Psoas muscle (tissue), 7 donors: ENCODE measurements at regions not wholly inside any gene's neighbourhood (a gene's known extent, or its start where the extent isn't known, plus 50 kb on each side); places are given as distances from the start of the nearest gene placed in this dataset.
"Not testable (repeated sequence)": the region's sequence is repeated elsewhere in the genome, so short reads cannot be mapped to it uniquely, and the experiment has no call there.

Experiments
- ATAC-seq, 4 donors: fragments of 200-7000 bp; cut with Tn5 transposase; one replicate each; pipeline ENCODE4 v1.9.1; 2020; ENCODE audit warnings: moderate library complexity in 3 of 4, mild to moderate bottlenecking in 2 of 4
- DNase-seq, 2 donors: peaks; one replicate each; pipeline ENCODE4 v3.0.0-alpha.2; 2020
- H3K27ac ChIP-seq: fragments of 200-600 bp; one replicate; pipeline ENCODE4 v1.8.0; 2022
- H3K27me3 ChIP-seq, 3 donors: fragments of 200-600 bp in 1 of 3; one replicate each; pipeline versions ENCODE4 v1.6.1 to v1.8.0; 2013 to 2022; ENCODE audit warnings: low read length in 2 of 3, mild to moderate bottlenecking in 2 of 3, moderate library complexity in 1 of 3; ENCODE audit not compliant: insufficient read depth in 3 of 3
- H3K36me3 ChIP-seq, 2 donors: fragments of 200-600 bp in 1 of 2; one replicate each; pipeline versions ENCODE4 v1.6.1 to v1.8.0; 2013 to 2022; ENCODE audit warnings: low read depth in 1 of 2, mild to moderate bottlenecking in 1 of 2, moderate library complexity in 1 of 2; ENCODE audit not compliant: insufficient read depth in 1 of 2
- H3K4me1 ChIP-seq: fragments of 200-600 bp; one replicate; pipeline ENCODE4 v1.8.0; 2022
- H3K4me3 ChIP-seq: fragments of 200-600 bp; one replicate; pipeline ENCODE4 v1.8.0; 2022; ENCODE audit warnings: mild to moderate bottlenecking
- H3K9me3 ChIP-seq: fragments of 200-600 bp; one replicate; pipeline ENCODE4 v1.8.0; 2022
- CTCF ChIP-seq: fragments of 200-600 bp; IDR thresholded peaks from one replicate; pipeline ENCODE4 v1.8.0; 2022; ENCODE audit warnings: antibody characterized with exemption
- WGBS, 3 donors: extraction: QIAGEN DNeasy Blood & Tissue Kit; methylation state at CpG; one replicate each; pipeline versions ENCODE4 v1.1.6 to v1.1.7; 2013; 5-methylcytosine and 5-hydroxymethylcytosine counted together
- intact Hi-C, 2 donors: fragments of 100-400 bp; cut with DNase I; formaldehyde crosslinking; loops; one replicate each; pipeline versions ENCODE4 v1.11.0 to v1.14.2; 2022
- donor health status: healthy with polysubstance abuse.
- donor health status: DM: no; HTN: no; CAD: no; lungs with moderate emphysema.
- donor health status: Bipolar disorder and iron deficiency.
- donor health status: healthy.
- donor health status: DM: yes; HTN: yes; CAD: no.
- donor health status: DM: no; HTN: no; CAD: no.
- donor health status: DM: yes; HTN: yes; CAD: no.

- no peaks in the 10 kb centered on the region for H3K27me3 ChIP-seq
- no peak for TF ChIP-seq CTCF
- peak overlapping the region; percentile 31 for H3K27ac ChIP-seq
- no peaks in the 10 kb centered on the region for H3K36me3 ChIP-seq
- H3K4me3 ChIP-seq = no peak overlapping the region
- peaks cover 26% of the 10 kb centered on the region for H3K4me1 ChIP-seq
- intact Hi-C loops = loop anchor here in 1 of 2 donors (5.0 kb wide), 1 partner anchor 45 kb away; no protein-coding TSS in a partner anchor
- ATAC-seq (peak; percentile 33 to 71 (median 59)), DNase-seq (peak in 1 of 2 donors; percentile 64)
- no peaks in the 10 kb centered on the region for H3K9me3 ChIP-seq
- 55 to 69% (median 61%) methylated on average over 14 of the region's 14 CpGs for WGBS, 3 donors
These were observed 186.4 kb downstream of the FAM43A start for GRCh38 chr3:194871864-194872668.

GRCh38 chr3:194872669-194872977 lies 186.9 kb downstream of the FAM43A start:
- no peak for DNase-seq
- ATAC-seq = no peak
- H3K27me3 ChIP-seq = no peaks in the 10 kb centered on the region
- TF ChIP-seq CTCF = no peak
- H3K27ac ChIP-seq = no peak overlapping the region
- no peak overlapping the region for H3K4me3 ChIP-seq
- intact Hi-C loops = loop anchor here in 1 of 2 donors (5.0 kb wide), 1 partner anchor 45 kb away; no protein-coding TSS in a partner anchor
- H3K4me1 ChIP-seq = peaks cover 30% of the 10 kb centered on the region
- 13 to 31% (median 23%) methylated on average over 2 of the region's 2 CpGs for WGBS, 3 donors
- H3K9me3 ChIP-seq = no peaks in the 10 kb centered on the region
- H3K36me3 ChIP-seq = no peaks in the 10 kb centered on the region

- 92 to 95% (median 95%) methylated on average over 10 of the region's 10 CpGs for WGBS, 3 donors
- not testable (repeated sequence) for H3K36me3 ChIP-seq, ATAC-seq, H3K4me3 ChIP-seq, H3K9me3 ChIP-seq, DNase-seq, H3K27me3 ChIP-seq, H3K27ac ChIP-seq
- intact Hi-C loops = loop anchor here in 1 of 2 donors (5.0 kb wide), 1 partner anchor 46 kb away; no protein-coding TSS in a partner anchor
- peaks cover 30% of the 10 kb centered on the region for H3K4me1 ChIP-seq
These were observed 187.8 kb downstream of the FAM43A start for GRCh38 chr3:194873474-194873873.

- WGBS, 3 donors = 80 to 89% (median 88%) methylated on average over 5 of the region's 5 CpGs
- no peaks in the 10 kb centered on the region for H3K36me3 ChIP-seq
- no peak for TF ChIP-seq CTCF
- no peaks in the 10 kb centered on the region for H3K9me3 ChIP-seq
- no peak for ATAC-seq
- no peak overlapping the region for H3K27ac ChIP-seq
- no peaks in the 10 kb centered on the region for H3K27me3 ChIP-seq
- DNase-seq = no peak
- intact Hi-C loops = loop anchor here in 1 of 2 donors (5.0 kb wide), 1 partner anchor 47 kb away; no protein-coding TSS in a partner anchor
- H3K4me1 ChIP-seq = peaks cover 30% of the 10 kb centered on the region
- H3K4me3 ChIP-seq = no peak overlapping the region
These were observed 188.5 kb downstream of the FAM43A start for GRCh38 chr3:194874206-194874605.

- intact Hi-C loops = loop anchor here in 1 of 2 donors (5.0 kb wide), 1 partner anchor 47 kb away; no protein-coding TSS in a partner anchor
- Histone ChIP-seq H3K9me3 (no peaks in the 10 kb centered on the region), H3K27me3 (no peaks in the 10 kb centered on the region), H3K4me1 (peaks cover 30% of the 10 kb centered on the region), H3K36me3 (no peaks in the 10 kb centered on the region), H3K4me3 (no peak overlapping the region), H3K27ac (no peak overlapping the region)
- DNase-seq (no peak), ATAC-seq (no peak)
- TF ChIP-seq CTCF = no peak
- 85 to 97% (median 93%) methylated on average over 9 of the region's 9 CpGs for WGBS, 3 donors
These were observed 189.1 kb downstream of the FAM43A start for GRCh38 chr3:194874783-194875182.
